NK-92 (cell line): ENCODE measurements at regions not wholly inside any gene's neighbourhood (a gene's known extent, or its start where the extent isn't known, plus 50 kb on each side); places are given as distances from the start of the nearest gene placed in this dataset.

Source experiments
- DNase-seq: peaks from one replicate; lab custom pipeline; 2025; ENCODE audit not compliant: unreplicated experiment; lab: John Stamatoyannopoulos, UW

DNA sequence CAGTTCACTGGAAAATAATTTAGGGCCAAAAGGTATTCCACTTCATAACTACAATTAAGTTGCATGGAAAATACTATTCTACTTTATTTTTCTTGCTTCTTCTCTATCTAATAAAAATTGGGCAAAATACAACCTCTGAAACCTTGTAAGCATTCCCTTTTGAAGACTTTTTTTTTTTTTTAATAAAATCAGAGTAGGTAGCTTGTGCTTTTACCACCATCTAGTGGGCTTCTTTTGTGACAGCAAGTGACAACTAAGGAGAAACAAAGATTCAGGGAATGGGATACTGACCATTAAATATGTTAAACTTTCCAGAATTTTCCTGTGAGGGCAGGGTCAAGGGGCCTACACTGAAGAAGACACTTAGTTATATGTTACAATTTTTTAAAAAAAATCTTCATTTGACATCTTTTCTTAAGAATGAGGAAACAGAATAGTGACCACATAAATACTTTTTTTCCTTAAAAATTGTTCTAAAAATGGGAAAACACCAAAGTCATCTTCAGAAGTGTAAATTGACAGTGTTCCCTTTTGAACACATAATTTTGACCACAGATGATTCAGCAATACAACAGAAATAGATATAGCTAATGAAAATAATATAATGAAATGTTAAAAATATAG is 1183.2 kb upstream of the ACVR2A start:
- DNase-seq = no peak

DNA sequence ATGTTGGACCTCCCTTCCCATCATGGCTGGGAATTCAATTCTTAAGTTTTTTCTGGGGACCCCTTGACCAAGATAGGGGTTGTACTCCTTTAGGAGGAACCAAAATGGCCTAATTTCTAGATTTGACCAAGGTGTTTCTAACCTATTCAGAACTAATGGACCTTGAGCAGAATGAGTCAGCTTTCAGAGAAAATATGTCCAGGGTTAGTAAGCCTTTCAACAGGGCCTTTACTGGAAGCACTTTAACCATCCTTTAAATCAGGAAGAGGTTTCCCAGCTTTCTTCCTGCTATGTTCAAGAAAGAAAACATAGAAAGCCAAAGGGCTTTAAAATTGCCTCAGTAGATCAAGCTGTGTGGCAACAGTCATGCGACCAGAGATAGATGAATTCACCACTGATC is 1184.9 kb upstream of the ACVR2A start:
- DNase-seq = no peak

DNA sequence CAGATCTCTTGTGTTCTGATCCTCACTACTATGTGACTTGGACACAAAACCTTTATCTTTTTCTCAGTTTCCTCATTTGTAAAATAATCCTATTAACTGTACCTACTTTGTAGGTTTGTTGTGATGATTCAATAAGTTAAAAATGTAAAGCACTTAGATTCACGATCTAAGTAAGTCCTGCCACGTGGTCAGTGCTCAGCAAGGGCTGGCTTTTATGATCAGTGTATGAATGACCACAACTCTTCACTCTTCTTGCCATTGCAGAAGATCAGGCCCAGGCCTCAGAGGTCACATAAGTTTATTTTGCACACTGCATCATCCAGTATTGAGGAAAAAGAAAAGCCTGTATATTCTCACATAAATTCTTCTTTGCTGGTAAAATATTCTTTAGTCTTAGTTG is 1192.5 kb upstream of the ACVR2A start:
- DNase-seq = no peak

DNA sequence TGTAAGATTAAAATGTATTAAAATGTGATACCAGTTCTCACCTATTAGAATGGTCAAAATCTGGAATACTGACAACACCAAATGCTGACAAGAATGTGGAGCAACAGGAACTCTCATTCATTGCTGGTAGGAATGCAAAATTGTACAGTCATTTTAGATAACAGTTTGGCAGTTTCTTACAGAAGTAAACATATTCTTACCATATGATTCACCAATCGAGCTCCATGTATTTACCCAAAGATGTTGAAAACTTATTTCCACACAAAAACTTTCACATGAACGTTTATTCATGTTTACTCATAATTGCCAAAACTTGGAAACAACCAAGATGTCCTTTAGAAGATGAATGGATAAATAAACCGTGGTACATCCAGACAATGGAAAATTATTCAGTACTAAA is 1193.5 kb upstream of the ACVR2A start:
- DNase-seq = no peak

DNA sequence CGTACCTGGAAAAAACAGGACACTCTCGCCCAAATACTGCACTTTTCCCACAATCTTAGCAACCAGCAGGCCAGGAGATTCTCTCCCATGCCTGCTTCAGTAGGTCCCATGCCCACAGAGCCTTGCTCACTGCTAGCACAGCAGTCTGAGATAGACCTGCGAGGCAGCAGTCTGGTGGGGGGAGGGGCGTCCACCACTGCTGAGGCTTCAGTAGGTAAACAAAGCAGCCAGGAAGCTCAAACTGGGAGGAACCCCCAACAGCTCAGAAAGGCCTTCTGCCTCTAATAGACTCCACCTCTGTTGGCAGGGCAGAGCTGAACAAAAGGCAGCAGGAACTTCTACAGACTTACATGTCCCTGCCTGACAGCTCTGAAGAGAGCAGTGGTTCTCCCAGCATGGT is 1202.8 kb upstream of the ACVR2A start:
- no peak for DNase-seq

DNA sequence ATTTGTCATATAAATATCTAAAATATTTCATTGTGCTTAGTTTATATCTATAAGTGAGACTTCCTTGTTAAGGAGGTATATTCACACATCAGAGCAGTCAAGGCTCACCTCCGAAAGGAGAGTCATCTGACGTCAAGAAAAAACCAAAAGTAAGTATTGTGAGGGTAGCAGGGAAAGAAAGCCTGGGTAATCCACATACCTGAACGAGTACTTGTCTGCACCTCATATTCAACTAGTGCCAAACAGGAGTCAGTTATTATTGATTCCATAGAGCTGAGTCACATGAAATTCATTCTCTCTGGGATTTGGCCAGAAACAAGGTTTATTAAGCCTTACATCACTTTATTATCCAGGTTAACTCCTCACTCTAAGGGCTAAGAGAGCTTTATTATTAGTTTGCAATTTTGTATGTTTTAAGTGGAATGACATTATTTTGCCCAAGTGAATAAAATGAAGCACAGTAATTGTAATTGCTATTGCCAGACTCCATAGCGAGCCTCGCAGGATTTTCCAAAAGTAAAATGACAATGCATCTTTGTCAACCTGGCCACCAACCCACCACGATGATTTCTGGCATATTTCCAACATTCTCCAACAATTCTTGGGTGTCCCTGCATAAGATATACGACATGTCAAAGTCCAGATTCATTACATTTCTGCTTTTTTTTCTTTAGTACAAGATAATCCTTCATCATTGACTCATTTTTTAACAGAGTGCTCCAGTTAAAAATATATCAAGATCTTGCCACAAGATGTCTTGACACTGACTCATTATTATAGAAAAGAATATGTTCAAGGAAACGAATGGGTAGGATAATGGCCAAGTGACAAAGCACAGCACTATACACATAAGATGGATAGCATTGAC is 1210.4 kb upstream of the ACVR2A start:
- DNase-seq = no peak

DNA sequence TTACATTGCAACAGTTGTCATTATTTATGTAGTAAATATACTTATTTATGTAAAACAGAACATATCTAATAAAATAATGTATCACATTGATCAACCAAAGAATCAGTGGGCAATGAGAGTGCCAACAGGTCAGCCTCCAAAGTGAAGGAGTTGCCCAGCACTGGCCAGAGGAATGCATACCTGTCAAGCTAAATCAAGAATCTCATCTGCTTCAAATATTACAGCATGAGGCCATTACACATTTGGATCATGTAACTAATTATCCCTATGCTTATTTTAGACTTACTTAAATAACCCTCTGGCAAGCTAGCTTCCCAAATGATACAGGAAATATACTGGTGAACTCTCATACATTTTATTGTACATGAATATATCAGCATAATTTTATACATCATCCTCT is 1211.7 kb upstream of the ACVR2A start:
- no peak for DNase-seq

DNA sequence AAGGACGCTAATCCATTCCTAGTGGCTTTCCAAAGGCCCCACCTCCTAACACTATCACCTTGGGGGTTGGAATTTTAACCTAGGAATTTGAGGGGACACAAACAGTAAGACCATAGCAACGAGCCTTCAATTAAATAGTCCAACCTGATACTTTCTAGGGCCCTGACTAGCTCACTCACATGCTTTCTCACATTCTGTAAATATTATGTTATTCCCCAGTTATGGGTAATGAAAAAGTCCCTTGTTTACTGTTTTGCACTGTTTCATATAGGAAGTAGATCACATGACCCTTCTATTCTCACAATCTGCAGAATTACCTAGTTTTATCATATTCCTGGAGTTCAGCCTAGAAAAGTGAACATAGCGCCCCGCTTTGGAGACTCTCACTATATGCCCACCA is 1212.1 kb upstream of the ACVR2A start:
- no peak for DNase-seq

DNA sequence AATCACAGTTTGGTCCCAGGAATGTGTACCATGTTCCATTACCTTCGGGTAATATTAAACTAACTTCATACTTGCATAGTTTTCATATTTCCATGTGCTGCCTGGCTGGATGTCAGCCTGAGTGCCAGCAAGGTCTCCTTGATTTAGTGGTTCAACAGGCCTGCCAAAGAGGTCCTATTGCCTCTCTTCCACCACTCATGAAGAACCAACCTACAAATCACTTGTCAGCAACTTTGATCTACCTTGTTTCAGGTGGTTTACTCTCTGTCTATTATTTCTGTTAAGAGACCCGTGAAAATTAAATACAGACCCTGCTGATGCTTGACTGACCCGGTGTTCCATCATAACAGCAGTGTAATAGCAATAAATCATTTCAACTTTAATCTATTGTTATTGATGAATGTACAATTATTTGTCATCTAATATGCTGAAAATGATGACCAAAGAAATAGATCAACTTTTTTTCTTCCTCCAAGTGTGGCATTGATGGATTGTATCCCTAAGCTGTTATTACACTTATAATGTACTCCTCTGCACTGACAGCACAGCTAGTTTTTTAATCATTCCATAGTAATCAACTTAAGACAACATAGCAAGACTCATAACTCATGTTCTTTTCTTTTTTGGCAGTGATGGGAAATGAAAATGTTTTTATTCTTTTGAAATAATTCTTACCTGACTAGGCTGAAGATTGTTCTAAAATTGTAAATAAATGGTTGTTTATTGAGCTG is 1220.2 kb upstream of the ACVR2A start:
- DNase-seq = no peak

DNA sequence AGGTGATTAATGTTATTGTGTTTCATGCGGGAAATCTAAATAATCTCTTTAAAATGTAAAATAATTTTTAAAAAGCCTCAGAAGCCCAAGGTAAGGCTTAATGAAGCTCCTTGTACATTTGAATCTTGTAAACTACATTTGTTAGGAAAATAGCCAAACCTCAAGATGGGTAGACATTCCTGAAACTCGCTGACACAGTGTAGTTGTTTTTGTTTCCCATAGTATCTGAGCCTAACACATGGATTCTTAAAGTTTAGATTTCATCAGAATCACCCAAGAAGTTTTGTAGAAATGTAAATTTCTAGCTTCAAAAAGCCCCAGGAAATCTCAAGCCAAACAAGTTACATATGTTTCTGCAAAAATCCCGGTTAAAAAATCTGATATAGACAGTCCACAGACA is 1221.1 kb upstream of the ACVR2A start:
- DNase-seq = no peak

DNA sequence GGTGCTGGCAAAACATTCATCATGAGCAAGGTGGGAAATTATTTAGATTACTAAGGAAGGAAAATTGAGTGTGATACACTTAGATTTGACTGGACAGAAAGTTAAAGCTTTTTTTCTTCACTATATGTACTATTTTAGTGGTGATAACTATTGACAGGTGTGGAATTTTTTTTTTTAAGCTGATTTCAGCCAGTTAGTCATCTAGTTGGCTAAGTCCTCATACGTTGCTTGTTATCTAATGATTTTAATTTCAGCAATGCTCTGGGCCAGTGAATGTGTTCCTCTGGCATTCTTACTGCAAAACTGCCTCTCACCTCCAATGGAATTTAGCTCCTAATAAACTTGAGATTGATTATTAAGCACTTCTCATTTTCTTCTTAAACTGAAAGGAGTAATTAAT is 1223.2 kb upstream of the ACVR2A start:
- no peak for DNase-seq

DNA sequence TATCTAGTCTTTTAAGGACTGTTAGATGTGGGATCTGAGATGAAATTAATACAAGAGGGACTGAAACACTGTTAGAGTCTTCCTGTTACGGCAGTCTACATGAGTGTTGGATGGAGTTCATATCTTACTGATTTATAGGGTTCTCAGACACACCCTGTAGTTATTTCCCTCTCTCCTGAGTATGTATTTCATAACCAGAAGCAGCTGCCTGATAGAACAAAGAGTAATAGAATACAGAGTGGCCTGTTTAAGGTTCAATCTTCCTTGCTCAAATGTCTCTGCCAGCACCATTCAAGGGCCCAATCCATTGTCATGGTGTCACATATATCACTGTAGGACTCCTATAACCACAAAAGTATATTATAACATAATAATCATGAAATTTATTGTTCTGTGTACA is 1229.1 kb upstream of the ACVR2A start:
- DNase-seq = no peak

DNA sequence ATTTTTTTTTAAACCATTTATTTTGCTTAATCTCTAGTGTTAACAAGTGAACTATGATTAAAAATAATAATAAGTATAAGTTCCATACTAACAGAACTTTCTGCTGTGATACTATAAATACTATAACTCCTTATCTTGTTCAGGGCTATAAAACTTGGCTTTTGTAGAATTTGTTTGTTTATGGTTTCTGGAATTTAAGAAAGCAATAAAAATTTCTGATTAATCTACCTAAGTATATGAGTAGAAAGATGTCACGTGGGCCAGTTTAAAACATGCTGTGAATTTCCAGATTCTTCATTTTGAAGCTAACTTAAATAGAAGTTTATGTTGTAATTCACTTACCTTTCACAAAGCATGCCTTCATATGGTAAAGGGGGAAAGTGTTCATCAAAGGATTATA is 1236.3 kb upstream of the ACVR2A start:
- DNase-seq = no peak

DNA sequence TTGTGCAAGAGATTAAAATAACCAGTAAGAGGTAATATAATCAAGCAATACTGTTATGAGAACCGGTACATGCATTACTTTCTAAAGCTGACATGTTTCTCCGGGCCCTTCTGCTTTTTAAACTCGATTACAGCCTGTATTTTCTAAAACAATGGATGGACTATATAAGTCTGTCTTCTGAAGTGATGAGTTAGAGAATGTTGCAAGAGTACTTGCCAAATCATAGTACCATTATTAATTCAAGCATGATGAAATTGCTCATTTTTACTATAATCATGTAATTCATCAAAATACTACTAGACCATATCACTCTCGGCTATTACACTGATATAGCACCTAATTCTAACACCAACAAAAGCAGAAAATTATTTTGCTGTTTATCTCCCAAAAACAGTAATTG is 1240.3 kb upstream of the ACVR2A start:
- DNase-seq = no peak

DNA sequence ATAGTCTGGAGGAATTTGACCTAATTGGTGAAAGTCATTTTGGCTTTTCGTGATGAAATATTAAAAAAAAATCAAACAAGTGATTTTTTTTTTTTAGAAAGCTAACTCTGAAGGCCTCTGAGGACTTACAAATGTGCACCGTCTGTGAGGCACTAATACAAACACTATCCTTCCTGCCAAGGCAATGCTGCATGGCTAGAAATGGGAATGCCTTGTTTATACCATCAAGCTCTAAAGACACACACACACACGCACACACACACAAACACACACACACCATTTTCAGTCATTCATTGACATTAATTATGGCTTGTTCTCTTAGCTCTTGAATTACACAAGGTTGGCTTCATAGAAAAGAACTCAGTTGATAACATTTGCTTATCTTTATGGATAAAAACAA is 1242.0 kb upstream of the ACVR2A start:
- DNase-seq = no peak

DNA sequence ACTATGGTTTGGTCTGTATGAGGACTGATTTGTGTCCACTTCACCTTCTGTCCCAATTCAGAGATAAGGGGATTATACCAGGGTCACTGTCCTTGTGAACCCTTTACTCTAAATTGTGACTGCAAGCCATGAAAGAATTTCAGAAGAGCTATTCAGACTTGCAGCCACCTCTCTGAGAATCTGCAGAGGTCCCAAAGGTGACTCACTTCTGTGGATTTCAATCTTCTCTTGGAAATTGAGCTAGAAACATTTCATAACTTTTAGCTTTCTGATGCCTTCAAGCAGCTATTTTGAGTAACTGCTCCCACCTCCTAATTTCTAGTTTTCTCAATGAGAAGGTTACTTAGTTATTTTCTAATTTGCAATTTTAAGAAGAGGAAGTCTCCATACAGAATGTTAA is 1242.4 kb upstream of the ACVR2A start:
- no peak for DNase-seq

DNA sequence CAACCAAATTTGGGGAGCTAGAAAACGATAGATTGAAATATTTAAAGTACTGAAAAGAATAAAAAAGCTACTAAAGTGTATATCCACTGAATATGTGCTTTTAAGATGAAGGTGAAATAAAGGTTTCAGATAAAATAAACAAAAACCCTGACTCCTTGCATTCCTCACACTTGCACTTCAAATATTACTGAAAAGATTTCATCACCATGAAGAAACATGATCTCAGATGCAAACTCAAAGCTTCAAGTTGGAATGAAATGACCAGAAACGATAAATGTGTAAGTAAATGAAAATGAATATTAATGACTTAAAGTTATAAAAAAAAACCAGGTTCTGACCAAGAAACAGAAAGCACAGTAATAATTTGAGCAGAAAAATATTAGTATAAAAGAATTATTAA is 1246.0 kb upstream of the ACVR2A start:
- DNase-seq = no peak

DNA sequence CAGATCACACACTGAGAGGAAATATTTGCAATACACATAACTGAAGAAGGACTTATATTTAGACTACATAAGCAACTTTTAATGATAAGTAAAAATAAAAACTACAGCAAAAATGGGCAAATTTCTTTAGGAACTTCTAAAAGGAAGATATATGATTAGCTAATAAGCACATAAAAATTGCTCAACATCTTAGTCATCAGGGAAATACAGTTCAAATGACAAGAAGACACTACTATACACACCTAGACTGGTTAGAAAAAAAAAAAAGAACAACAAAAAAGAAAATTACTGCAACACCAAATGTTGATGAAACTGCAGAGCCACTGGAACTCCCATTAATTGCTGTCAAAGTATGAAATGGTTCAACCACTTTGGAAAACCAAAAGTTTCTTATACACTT is 1247.5 kb upstream of the ACVR2A start:
- no peak for DNase-seq

DNA sequence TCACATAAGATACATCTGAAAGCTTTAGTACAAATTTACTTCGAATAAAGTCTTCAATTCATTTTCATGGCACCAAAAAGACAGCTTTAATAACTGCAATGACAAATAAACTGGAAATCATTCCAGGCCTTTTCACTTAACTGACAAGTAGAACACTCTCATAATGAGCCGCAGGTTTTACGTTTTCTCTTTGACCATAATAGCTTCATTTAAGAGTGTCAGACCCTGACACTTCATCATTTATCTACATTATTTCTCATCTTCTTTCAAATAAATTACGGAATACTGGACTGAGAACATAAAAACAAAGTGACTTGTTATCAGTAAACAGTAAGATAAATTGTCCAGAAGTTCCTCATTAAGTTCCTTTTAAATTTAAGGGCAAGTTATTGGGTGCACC is 1252.9 kb upstream of the ACVR2A start:
- no peak for DNase-seq

DNA sequence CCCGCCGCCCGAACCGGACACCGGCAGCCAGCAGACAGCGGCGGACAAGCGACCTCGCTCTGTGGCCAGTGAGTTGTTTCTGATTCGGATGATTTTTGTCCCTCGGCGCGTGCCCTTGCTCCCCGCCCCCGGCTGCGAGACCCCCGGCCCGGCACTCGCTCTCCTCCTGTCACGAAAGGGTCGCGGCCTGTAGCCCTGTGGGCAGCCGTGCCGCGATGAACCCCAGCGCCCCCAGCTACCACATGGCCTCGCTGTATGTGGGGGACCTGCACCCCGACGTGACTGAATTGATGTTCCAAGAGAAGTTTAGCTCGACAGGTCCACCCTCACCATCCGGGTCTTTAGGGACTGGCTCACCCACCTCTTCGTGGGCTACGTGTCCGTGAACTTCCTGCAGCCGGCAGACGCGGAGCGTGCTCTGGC is 1257.5 kb upstream of the ACVR2A start:
- DNase-seq = no peak

DNA sequence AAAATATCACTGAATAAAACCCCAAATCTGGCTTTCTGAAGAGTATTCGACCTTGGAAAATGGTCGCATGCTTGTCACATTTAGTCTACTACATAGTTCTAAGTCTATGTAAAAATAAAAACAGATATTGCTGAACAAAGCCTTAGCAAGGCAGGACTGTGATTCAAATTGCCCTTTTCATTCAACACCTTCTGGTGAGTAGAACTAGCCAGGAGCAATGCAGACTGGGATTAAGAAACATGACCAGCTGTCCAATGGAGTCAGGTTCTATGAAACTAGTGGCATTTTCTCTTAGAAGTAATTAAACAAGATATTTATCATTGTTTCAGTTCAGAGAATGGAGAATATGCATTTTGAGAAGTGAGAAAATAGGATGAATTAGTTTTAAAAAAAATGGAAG is 1260.5 kb upstream of the ACVR2A start:
- no peak for DNase-seq
